HG03520 (cell line): ENCODE measurements at regions not wholly inside any gene's neighbourhood (a gene's known extent, or its start where the extent isn't known, plus 50 kb on each side); places are given as distances from the start of the nearest gene placed in this dataset.
"Not testable (repeated sequence)": the region's sequence is repeated elsewhere in the genome, so short reads cannot be mapped to it uniquely, and the experiment has no call there.

Experiments
- ATAC-seq: cut with Tn5 transposase; IDR thresholded peaks from one replicate; pipeline ENCODE4 v1.9.1; 2021; ENCODE audit warnings: mild to moderate bottlenecking, moderate library complexity; ENCODE audit not compliant: unreplicated experiment

- no peak for ATAC-seq
Measured at GRCh38 chr12:46087916-46088439, 97.6 kb upstream of the SCAF11 start.

- no peak for ATAC-seq
Measured at GRCh38 chr12:46084666-46085631, 94.6 kb upstream of the SCAF11 start.

GRCh38 chr12:46082490-46083200 is 92.3 kb upstream of the SCAF11 start:
- ATAC-seq, result no peak

- ATAC-seq, result no peak
Measured at GRCh38 chr12:46073321-46073720, 82.9 kb upstream of the SCAF11 start.

- ATAC-seq, result peak; percentile 93
Measured at GRCh38 chr12:46071769-46072624, 81.6 kb upstream of the SCAF11 start.

- no peak for ATAC-seq
Measured at GRCh38 chr12:46071335-46071734, 81.0 kb upstream of the SCAF11 start.

- no peak for ATAC-seq
Measured at GRCh38 chr12:46067094-46067493, 76.7 kb upstream of the SCAF11 start.

GRCh38 chr12:46065412-46066166 is 75.2 kb upstream of the SCAF11 start:
- ATAC-seq, result peak; percentile 60

- ATAC-seq, result no peak
Measured at GRCh38 chr12:46064548-46064947, 74.2 kb upstream of the SCAF11 start.

GRCh38 chr12:46058697-46059096 is 68.3 kb upstream of the SCAF11 start:
- ATAC-seq, result not testable (repeated sequence)

GRCh38 chr12:46050805-46051204 is 60.4 kb upstream of the SCAF11 start:
- no peak for ATAC-seq

GRCh38 chr12:46049665-46050064 is 59.3 kb upstream of the SCAF11 start:
- ATAC-seq, result no peak

GRCh38 chr12:46046436-46046835 is 56.1 kb upstream of the SCAF11 start:
- ATAC-seq, result no peak

- no peak for ATAC-seq
Measured at GRCh38 chr12:46043972-46044520, 53.7 kb upstream of the SCAF11 start.
